ENCODE measurements at regions not wholly inside any gene's neighbourhood (a gene's known extent, or its start where the extent isn't known, plus 50 kb on each side); places are given as distances from the start of the nearest gene placed in this dataset.

GRCh38 chr20:24112360-24112759 is 123.8 kb upstream of the GGTLC1 start:
- Histone ChIP-seq H3K27ac (ENCODE audit: low read depth in 1 of 2, low read length in 2 of 2) (no peak overlapping the region), H3K36me3 (replicated peaks in 1 of 2; ENCODE audit: control insufficient read depth in 1 of 2, insufficient read depth in 2 of 2, low read length in 2 of 2) (no peaks in the 10 kb centered on the region), H3K27me3 (ENCODE audit: control insufficient read depth in 2 of 2, insufficient read depth in 2 of 2, low read length in 2 of 2) (no peaks in the 10 kb centered on the region), H3K4me1 (ENCODE audit: control insufficient read depth in 1 of 2, insufficient read depth in 2 of 2, low read length in 2 of 2) (no peaks in the 10 kb centered on the region), H3K9me3 (replicated peaks in 1 of 2; ENCODE audit: control insufficient read depth in 1 of 2, insufficient read depth in 1 of 2, low read length in 2 of 2) (no peaks in the 10 kb centered on the region), H3K4me2 (replicated peaks; ENCODE audit: extremely low read depth, low read length, poor library complexity, severe bottlenecking) (no peak overlapping the region), H2AFZ (ENCODE audit: insufficient read depth, low read depth, low read length, poor library complexity, severe bottlenecking) (no peak overlapping the region), H4K20me1 (ENCODE audit: insufficient read depth, low read length) (no peaks in the 10 kb centered on the region), H3K9ac (ENCODE audit: insufficient read depth, low read length, poor library complexity, severe bottlenecking) (no peak overlapping the region), H3K79me2 (ENCODE audit: insufficient read depth, low read length) (no peaks in the 10 kb centered on the region), H3K4me3 (replicated peaks in 1 of 3; ENCODE audit: low read depth in 2 of 3, low read length in 3 of 3) (no peak overlapping the region)
- TF ChIP-seq, protein P1, sequence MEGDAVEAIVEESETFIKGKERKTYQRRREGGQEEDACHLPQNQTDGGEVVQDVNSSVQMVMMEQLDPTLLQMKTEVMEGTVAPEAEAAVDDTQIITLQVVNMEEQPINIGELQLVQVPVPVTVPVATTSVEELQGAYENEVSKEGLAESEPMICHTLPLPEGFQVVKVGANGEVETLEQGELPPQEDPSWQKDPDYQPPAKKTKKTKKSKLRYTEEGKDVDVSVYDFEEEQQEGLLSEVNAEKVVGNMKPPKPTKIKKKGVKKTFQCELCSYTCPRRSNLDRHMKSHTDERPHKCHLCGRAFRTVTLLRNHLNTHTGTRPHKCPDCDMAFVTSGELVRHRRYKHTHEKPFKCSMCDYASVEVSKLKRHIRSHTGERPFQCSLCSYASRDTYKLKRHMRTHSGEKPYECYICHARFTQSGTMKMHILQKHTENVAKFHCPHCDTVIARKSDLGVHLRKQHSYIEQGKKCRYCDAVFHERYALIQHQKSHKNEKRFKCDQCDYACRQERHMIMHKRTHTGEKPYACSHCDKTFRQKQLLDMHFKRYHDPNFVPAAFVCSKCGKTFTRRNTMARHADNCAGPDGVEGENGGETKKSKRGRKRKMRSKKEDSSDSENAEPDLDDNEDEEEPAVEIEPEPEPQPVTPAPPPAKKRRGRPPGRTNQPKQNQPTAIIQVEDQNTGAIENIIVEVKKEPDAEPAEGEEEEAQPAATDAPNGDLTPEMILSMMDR (IDR thresholded peaks at IDR 0.05), result no peak
- H3K36me3 Mint-ChIP-seq, result no peaks in the 10 kb centered on the region
- 100% methylated on average over 2 of the region's 7 CpGs for WGBS (ENCODE audit: insufficient coverage)
- H3K4me1 Mint-ChIP-seq, result peaks cover 1% of the 10 kb centered on the region
- intact Hi-C loops (cut with micrococcal nuclease), result no loop called here
- H3K27me3 Mint-ChIP-seq (ENCODE audit: low read depth in 3 of 3), result peaks cover 2 to 12% (median 4%) of the 10 kb centered on the region in 3 donors
- no peak overlapping the region for H3K27ac Mint-ChIP-seq
- DNase-seq, result no peak
- peaks cover 0 to 3% (median 0%) of the 10 kb centered on the region in 7 donors for H3K9me3 Mint-ChIP-seq
- no peak overlapping the region for H3K4me3 Mint-ChIP-seq

DNA sequence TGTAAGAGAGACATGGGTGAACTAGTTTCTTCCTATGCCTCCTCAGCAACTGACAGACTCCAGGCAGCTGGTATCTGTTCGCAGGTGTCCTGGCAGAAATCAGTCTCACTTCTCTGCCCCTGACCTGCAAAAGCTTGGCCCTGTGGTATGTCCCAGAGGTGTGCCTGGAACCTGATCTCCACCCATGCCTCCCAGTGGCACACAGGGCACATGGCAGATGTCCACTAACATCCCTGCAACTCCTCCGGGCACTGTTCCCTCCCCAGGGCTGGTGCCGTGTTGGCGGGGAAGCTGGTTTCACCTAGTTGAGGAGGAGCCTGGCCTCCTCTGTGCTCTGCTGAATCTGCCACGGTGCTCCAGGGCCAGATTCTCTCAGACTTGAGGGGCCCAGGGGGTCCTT is 123.3 kb upstream of the GGTLC1 start:
- Mint-ChIP-seq H3K9me3 (peaks cover 0 to 3% (median 0%) of the 10 kb centered on the region in 7 donors), H3K36me3 (no peaks in the 10 kb centered on the region), H3K4me3 (no peak overlapping the region), H3K27ac (no peak overlapping the region), H3K27me3 (ENCODE audit: low read depth in 3 of 3) (peaks cover 2 to 12% (median 2%) of the 10 kb centered on the region in 3 donors), H3K4me1 (peaks cover 1% of the 10 kb centered on the region)
- intact Hi-C loops (cut with micrococcal nuclease), result no loop called here
- Histone ChIP-seq H4K20me1 (ENCODE audit: insufficient read depth, low read length) (no peaks in the 10 kb centered on the region), H3K36me3 (replicated peaks in 1 of 2; ENCODE audit: control insufficient read depth in 1 of 2, insufficient read depth in 2 of 2, low read length in 2 of 2) (no peaks in the 10 kb centered on the region), H3K27me3 (ENCODE audit: control insufficient read depth in 2 of 2, insufficient read depth in 2 of 2, low read length in 2 of 2) (no peaks in the 10 kb centered on the region), H3K4me2 (replicated peaks; ENCODE audit: extremely low read depth, low read length, poor library complexity, severe bottlenecking) (no peak overlapping the region), H3K9me3 (replicated peaks in 1 of 2; ENCODE audit: control insufficient read depth in 1 of 2, insufficient read depth in 1 of 2, low read length in 2 of 2) (no peaks in the 10 kb centered on the region), H3K79me2 (ENCODE audit: insufficient read depth, low read length) (no peaks in the 10 kb centered on the region), H3K9ac (ENCODE audit: insufficient read depth, low read length, poor library complexity, severe bottlenecking) (no peak overlapping the region), H3K4me1 (ENCODE audit: control insufficient read depth in 1 of 2, insufficient read depth in 2 of 2, low read length in 2 of 2) (no peaks in the 10 kb centered on the region), H3K27ac (ENCODE audit: low read depth in 1 of 2, low read length in 2 of 2) (no peak overlapping the region), H3K4me3 (replicated peaks in 1 of 3; ENCODE audit: low read depth in 2 of 3, low read length in 3 of 3) (no peak overlapping the region), H2AFZ (ENCODE audit: insufficient read depth, low read depth, low read length, poor library complexity, severe bottlenecking) (no peak overlapping the region)
- no peak for DNase-seq
- 85% methylated on average over 5 of the region's 5 CpGs for WGBS (ENCODE audit: insufficient coverage)
- TF ChIP-seq, protein P1 (IDR thresholded peaks at IDR 0.05), result no peak

All from CD14-positive monocyte (primary cell).